MM.1S (cell line): ENCODE measurements at regions not wholly inside any gene's neighbourhood (a gene's known extent, or its start where the extent isn't known, plus 50 kb on each side); places are given as distances from the start of the nearest gene placed in this dataset.

Source experiments
- EZH2 ChIP-seq: fragments of 300-600 bp; sonication (generic); optimal IDR thresholded peaks from 2 replicates; pipeline ENCODE3; 2017; ENCODE audit warnings: low read depth, mild to moderate bottlenecking, antibody characterized with exemption, low read length, mixed read lengths
- EZH2phosphoT487 ChIP-seq: fragments of 300-600 bp; sonication (generic); IDR thresholded peaks from 2 replicates; pipeline ENCODE4 v1.6.1; 2018; ENCODE audit warnings: antibody characterized with exemption, low read length
- TF ChIP-seq, protein P1 (sequence below): fragments of 300-600 bp; sonication (generic); IDR thresholded peaks from 2 replicates; pipeline ENCODE4 v1.5.1; 2016; ENCODE audit warnings: antibody characterized with exemption, low read length, mixed read lengths

DNA sequence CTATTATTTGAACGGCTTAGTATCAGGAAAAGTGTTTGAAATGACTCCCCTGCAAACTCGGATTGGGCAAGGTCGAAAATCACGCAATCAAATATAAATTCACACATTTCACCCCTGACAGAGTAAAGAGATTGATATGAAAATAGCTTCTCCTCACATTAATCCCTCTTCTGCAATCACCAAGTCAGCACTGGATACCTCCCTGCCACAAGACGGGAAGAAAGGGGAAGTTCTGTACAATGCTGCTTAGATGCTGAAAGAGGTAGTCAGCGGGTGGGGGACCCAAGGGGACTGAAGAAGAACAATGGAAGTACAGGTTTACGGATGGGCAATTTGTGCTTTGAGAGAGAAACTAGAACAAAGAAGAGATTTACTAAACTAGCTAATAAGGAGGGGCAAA, 72.0 kb upstream of the ANK3 start:
- TF ChIP-seq, protein P1, sequence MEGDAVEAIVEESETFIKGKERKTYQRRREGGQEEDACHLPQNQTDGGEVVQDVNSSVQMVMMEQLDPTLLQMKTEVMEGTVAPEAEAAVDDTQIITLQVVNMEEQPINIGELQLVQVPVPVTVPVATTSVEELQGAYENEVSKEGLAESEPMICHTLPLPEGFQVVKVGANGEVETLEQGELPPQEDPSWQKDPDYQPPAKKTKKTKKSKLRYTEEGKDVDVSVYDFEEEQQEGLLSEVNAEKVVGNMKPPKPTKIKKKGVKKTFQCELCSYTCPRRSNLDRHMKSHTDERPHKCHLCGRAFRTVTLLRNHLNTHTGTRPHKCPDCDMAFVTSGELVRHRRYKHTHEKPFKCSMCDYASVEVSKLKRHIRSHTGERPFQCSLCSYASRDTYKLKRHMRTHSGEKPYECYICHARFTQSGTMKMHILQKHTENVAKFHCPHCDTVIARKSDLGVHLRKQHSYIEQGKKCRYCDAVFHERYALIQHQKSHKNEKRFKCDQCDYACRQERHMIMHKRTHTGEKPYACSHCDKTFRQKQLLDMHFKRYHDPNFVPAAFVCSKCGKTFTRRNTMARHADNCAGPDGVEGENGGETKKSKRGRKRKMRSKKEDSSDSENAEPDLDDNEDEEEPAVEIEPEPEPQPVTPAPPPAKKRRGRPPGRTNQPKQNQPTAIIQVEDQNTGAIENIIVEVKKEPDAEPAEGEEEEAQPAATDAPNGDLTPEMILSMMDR: no peak
- TF ChIP-seq EZH2 (no peak), EZH2phosphoT487 (no peak)
